BE2C (cell line): ENCODE measurements at regions not wholly inside any gene's neighbourhood (a gene's known extent, or its start where the extent isn't known, plus 50 kb on each side); places are given as distances from the start of the nearest gene placed in this dataset.

Source experiments
- DNase-seq: peaks from one replicate; pipeline ENCODE4 v3.0.0-alpha.2; 2020
- H3K27me3 ChIP-seq: fragments of 250-450 bp; sonication (Bioruptor Pico); 2 replicates; pipeline ENCODE4 v1.5.1; 2020; ENCODE audit warnings: mild to moderate bottlenecking
- H3K36me3 ChIP-seq: fragments of 250-450 bp; sonication (Bioruptor Pico); 2 replicates; pipeline ENCODE4 v1.5.1; 2020; ENCODE audit warnings: mild to moderate bottlenecking
- H3K4me1 ChIP-seq: fragments of 250-450 bp; sonication (Bioruptor Pico); 2 replicates; pipeline ENCODE4 v1.5.1; 2020
- H3K4me3 ChIP-seq: 2 replicates; pipeline ENCODE4 v1.5.1; 2011; ENCODE audit warnings: low read depth, low read length
- H3K9me3 ChIP-seq: fragments of 250-450 bp; sonication (Bioruptor Pico); 2 replicates; pipeline ENCODE4 v1.5.1; 2020
- TF ChIP-seq, protein P1 (sequence below): IDR thresholded peaks from 2 replicates; pipeline ENCODE4 v1.5.1; 2012; ENCODE audit warnings: mild to moderate bottlenecking, low read depth, low read length

DNA sequence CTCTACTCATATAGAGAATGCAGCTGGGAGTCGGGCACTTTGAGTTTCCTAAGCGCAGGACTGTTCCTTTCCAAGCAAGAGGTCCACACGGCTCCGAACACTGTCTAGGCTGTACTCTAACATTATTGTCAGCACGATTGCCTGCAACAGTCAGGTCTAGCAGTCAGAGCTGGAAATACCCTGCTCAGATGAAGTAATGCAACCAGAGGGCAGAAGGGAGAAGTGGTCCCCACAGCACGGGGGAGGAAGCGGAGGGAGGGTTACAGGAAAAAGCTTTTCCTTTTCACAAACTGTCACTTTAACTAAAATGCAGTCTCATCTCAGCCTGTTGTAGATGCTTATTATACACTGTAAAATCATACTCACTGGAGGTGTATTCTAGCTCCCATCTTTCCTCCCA, 98.9 kb upstream of the SLC44A3 start:
- no peaks in the 10 kb centered on the region for H3K9me3 ChIP-seq
- no peak overlapping the region for H3K4me3 ChIP-seq
- TF ChIP-seq, protein P1, sequence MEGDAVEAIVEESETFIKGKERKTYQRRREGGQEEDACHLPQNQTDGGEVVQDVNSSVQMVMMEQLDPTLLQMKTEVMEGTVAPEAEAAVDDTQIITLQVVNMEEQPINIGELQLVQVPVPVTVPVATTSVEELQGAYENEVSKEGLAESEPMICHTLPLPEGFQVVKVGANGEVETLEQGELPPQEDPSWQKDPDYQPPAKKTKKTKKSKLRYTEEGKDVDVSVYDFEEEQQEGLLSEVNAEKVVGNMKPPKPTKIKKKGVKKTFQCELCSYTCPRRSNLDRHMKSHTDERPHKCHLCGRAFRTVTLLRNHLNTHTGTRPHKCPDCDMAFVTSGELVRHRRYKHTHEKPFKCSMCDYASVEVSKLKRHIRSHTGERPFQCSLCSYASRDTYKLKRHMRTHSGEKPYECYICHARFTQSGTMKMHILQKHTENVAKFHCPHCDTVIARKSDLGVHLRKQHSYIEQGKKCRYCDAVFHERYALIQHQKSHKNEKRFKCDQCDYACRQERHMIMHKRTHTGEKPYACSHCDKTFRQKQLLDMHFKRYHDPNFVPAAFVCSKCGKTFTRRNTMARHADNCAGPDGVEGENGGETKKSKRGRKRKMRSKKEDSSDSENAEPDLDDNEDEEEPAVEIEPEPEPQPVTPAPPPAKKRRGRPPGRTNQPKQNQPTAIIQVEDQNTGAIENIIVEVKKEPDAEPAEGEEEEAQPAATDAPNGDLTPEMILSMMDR = no peak
- no peaks in the 10 kb centered on the region for H3K4me1 ChIP-seq
- H3K27me3 ChIP-seq = no peaks in the 10 kb centered on the region
- no peaks in the 10 kb centered on the region for H3K36me3 ChIP-seq
- DNase-seq = no peak

DNA sequence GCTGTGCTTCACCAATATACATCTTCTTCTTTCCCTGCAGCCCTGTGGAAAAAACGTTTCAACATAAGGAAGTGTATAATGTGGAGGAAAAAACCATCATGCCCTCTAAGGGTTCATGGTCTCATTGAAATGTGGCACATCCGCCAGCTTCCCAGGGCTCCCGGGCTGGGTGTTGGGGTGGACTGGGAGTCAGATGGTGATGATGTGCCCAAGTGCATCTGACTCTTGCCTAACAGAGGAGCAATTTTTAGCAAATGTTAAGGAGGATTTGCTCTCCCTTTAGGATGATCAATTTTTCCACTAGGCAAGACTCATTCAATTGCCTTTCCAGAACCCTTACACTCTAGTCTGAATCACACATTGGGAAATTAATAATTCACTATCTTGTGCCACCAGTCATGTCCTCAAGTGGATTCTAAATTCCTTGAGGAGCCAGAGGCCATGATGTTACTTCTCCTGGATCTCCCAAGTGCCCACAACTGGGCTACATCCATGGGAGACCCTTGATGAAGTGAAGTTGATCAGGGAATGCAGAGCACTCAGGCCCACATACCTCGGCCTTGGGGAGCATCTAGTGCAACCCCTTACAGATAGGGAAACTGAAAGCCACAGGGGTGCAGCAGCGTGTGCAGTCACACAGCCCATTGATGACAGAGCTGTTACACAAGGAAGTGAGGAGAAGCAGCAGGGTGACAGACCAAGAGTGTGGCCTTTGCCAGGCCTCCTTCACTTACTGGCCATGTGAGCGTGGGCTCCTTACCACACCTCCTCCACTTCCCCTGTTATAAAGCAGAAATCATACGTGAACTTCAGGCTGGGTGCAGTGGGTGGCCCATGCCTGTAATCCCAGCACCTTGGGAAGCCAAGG, 100.0 kb upstream of the SLC44A3 start:
- no peaks in the 10 kb centered on the region for H3K27me3 ChIP-seq
- TF ChIP-seq, protein P1 = no peak
- H3K4me3 ChIP-seq = no peak overlapping the region
- no peaks in the 10 kb centered on the region for H3K4me1 ChIP-seq
- no peak for DNase-seq
- no peaks in the 10 kb centered on the region for H3K36me3 ChIP-seq
- no peaks in the 10 kb centered on the region for H3K9me3 ChIP-seq

DNA sequence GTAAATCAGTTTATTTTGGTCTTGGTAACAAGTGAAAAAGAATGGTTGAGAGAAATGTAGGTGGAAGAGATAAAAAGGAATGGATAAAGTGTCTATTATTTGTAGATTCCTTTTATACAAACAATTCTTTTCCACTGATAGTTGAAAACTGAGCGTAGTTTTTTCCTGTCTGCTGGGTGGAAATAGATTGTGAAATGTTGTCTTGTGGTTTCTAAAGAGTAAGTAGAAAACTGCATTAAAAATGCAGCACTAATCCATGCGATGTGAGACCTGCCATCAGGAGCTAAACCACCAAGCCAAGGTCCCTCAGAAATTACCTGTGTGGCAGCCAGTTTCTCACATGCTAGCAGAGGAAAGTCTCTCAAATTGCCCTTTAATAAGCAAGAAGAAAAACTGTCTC, 103.2 kb upstream of the SLC44A3 start:
- Histone ChIP-seq H3K36me3 (no peaks in the 10 kb centered on the region), H3K4me3 (no peak overlapping the region), H3K27me3 (no peaks in the 10 kb centered on the region), H3K9me3 (no peaks in the 10 kb centered on the region; the same call in 1 of the 2 replicates), H3K4me1 (no peaks in the 10 kb centered on the region)
- TF ChIP-seq, protein P1 = no peak
- DNase-seq = no peak

DNA sequence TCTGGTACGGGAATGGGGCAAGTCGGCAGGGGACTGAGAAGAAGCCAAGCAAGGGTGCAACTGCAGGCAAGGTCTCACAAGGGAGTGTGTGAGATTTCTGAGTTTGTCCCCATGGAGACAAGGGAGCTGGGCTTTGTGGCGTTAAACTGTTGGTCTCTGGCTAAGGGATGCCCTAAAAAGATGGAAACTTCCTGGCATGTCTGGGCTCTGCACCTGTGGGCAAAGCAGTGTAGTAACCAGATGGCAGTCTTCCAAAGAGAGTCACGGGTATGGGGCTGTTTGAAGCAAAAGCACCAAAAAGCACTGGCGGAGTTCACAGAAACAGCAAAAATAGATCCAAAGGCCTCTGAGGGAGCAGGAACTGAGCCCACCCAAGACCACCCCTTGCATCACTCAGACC, 104.8 kb upstream of the SLC44A3 start:
- no peak overlapping the region for H3K4me3 ChIP-seq
- H3K9me3 ChIP-seq = no peaks in the 10 kb centered on the region; the same call in 1 of the 2 replicates
- H3K4me1 ChIP-seq = no peaks in the 10 kb centered on the region
- TF ChIP-seq, protein P1 = no peak
- H3K27me3 ChIP-seq = no peaks in the 10 kb centered on the region
- H3K36me3 ChIP-seq = no peaks in the 10 kb centered on the region
- no peak for DNase-seq

DNA sequence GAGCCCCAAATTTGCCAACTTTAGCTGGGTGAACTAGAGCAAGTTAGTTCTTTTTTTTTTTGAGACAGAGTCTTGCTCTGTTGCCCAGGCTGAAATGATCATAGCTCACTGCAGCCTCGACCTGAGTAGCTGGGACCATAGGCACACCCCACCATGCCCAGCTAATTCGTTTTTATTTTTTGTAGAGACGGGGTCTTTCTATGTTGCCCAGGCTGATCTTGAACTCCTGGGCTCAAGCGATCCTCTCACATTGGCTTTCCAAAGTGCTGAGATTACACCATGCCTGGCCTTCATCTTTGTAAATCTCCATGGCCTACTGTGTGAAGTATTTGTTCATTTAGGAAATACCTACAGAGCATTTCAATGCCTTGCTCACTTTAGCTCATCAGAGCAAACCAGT, 105.6 kb upstream of the SLC44A3 start:
- no peak for DNase-seq
- Histone ChIP-seq H3K36me3 (no peaks in the 10 kb centered on the region), H3K4me1 (no peaks in the 10 kb centered on the region), H3K9me3 (no peaks in the 10 kb centered on the region; the same call in 1 of the 2 replicates), H3K27me3 (no peaks in the 10 kb centered on the region), H3K4me3 (no peak overlapping the region)
- TF ChIP-seq, protein P1 = no peak

DNA sequence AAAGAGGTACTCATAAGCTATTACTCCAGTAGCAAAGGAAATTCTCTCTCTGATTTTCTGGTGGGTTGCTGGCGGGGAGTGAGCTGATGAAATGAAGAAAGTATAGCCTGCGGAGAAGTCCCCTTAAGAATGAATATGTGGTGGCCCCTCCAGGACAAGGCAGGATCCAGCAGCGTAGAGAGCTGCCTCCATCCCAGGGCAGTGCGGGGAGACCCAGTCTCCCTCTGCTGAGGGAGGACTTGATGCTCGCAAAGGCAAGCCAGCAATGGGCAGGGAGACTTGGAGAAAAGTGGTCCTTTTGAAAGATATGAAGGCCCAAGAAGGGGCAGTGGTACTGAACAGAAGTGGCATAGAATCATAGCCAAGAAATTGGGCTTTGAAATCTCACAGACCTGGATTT, 106.0 kb upstream of the SLC44A3 start:
- DNase-seq = no peak
- no peaks in the 10 kb centered on the region; the same call in 1 of the 2 replicates for H3K9me3 ChIP-seq
- no peaks in the 10 kb centered on the region for H3K36me3 ChIP-seq
- TF ChIP-seq, protein P1 = no peak
- no peaks in the 10 kb centered on the region for H3K4me1 ChIP-seq
- no peak overlapping the region for H3K4me3 ChIP-seq
- no peaks in the 10 kb centered on the region for H3K27me3 ChIP-seq
